H9 (cell line): ENCODE measurements at regions not wholly inside any gene's neighbourhood (a gene's known extent, or its start where the extent isn't known, plus 50 kb on each side); places are given as distances from the start of the nearest gene placed in this dataset.

Experiments used
- DNase-seq: peaks from one replicate; pipeline ENCODE4 v3.0.0-alpha.2; 2017
- H2AFZ ChIP-seq: one replicate; pipeline ENCODE4 v1.6.1; 2013; ENCODE audit warnings: mild to moderate bottlenecking, low read length, control low read depth, moderate library complexity
- H2AK5ac ChIP-seq: 2 replicates; pipeline ENCODE4 v1.6.1; 2013; ENCODE audit warnings: low read length, control low read depth, mixed read lengths; ENCODE audit not compliant: insufficient read length
- H2BK120ac ChIP-seq: one replicate; pipeline ENCODE4 v1.6.1; 2013; ENCODE audit warnings: low read depth, mild to moderate bottlenecking, low read length, control low read depth, inconsistent platforms; ENCODE audit not compliant: poor library complexity, severe bottlenecking
- H2BK12ac ChIP-seq: 2 replicates; pipeline ENCODE4 v1.6.1; 2013; ENCODE audit warnings: low read length, control low read depth, mixed read lengths, low read depth; ENCODE audit not compliant: insufficient read length
- H2BK15ac ChIP-seq: 2 replicates; pipeline ENCODE4 v1.6.1; 2013; ENCODE audit warnings: low read depth, low read length, control low read depth
- H2BK20ac ChIP-seq: one replicate; pipeline ENCODE4 v1.6.1; 2013; ENCODE audit warnings: low read depth, mild to moderate bottlenecking, low read length, control low read depth, inconsistent platforms; ENCODE audit not compliant: poor library complexity, severe bottlenecking
- H2BK5ac ChIP-seq: 2 replicates; pipeline ENCODE4 v1.6.1; 2013; ENCODE audit warnings: low read length, control low read depth, mixed read lengths; ENCODE audit not compliant: insufficient read length
- H3K14ac ChIP-seq: 2 replicates; pipeline ENCODE4 v1.6.1; 2013; ENCODE audit warnings: low read length, control low read depth; ENCODE audit not compliant: insufficient read depth
- H3K18ac ChIP-seq: 2 replicates; pipeline ENCODE4 v1.6.1; 2013; ENCODE audit warnings: low read depth, mild to moderate bottlenecking, mixed read lengths, low read length, control low read depth; ENCODE audit not compliant: insufficient read length
- H3K23ac ChIP-seq: 2 replicates; pipeline ENCODE4 v1.6.1; 2013; ENCODE audit warnings: low read length, control low read depth, mixed read lengths, low read depth; ENCODE audit not compliant: insufficient read length
- H3K23me2 ChIP-seq: 2 replicates; pipeline ENCODE4 v1.6.1; 2013; ENCODE audit warnings: low read depth, mild to moderate bottlenecking, mixed read lengths, low read length, control low read depth; ENCODE audit not compliant: insufficient read length, poor library complexity, severe bottlenecking
- H3K27ac ChIP-seq: 2 replicates; pipeline ENCODE4 v1.5.1; 2013; ENCODE audit warnings: low read length, control low read depth, mixed read lengths, low read depth; ENCODE audit not compliant: insufficient read length
- H3K27me3 ChIP-seq: 2 replicates; pipeline ENCODE4 v1.6.1; 2013; ENCODE audit warnings: low read length, control low read depth, inconsistent platforms; ENCODE audit not compliant: insufficient read depth
- H3K4ac ChIP-seq: 2 replicates; pipeline ENCODE4 v1.6.1; 2013; ENCODE audit warnings: low read depth, mild to moderate bottlenecking, control low read depth, inconsistent platforms, low read length, moderate library complexity
- H3K4me1 ChIP-seq: 2 replicates; pipeline ENCODE4 v1.6.1; 2013; ENCODE audit warnings: low read length, control low read depth, inconsistent platforms; ENCODE audit not compliant: insufficient read depth
- H3K4me2 ChIP-seq: 2 replicates; pipeline ENCODE4 v1.6.1; 2013; ENCODE audit warnings: low read length, control low read depth, mixed read lengths; ENCODE audit not compliant: insufficient read length, insufficient read depth
- H3K56ac ChIP-seq: 2 replicates; pipeline ENCODE4 v1.6.1; 2013; ENCODE audit warnings: low read depth, mild to moderate bottlenecking, mixed read lengths, low read length, control low read depth; ENCODE audit not compliant: insufficient read length
- H3K79me1 ChIP-seq: 2 replicates; pipeline ENCODE4 v1.6.1; 2013; ENCODE audit warnings: low read depth, mild to moderate bottlenecking, moderate library complexity, low read length, control low read depth, inconsistent platforms; ENCODE audit not compliant: insufficient read depth, poor library complexity, severe bottlenecking
- H3K79me2 ChIP-seq: 2 replicates; pipeline ENCODE4 v1.6.1; 2013; ENCODE audit warnings: low read length, control low read depth, inconsistent platforms; ENCODE audit not compliant: insufficient read depth
- H3K9ac ChIP-seq: 2 replicates; pipeline ENCODE4 v1.6.1; 2013; ENCODE audit warnings: low read length, control low read depth, mixed read lengths; ENCODE audit not compliant: insufficient read length; ENCODE audit errors: extremely low read depth
- H3K9me3 ChIP-seq: one replicate; pipeline ENCODE4 v1.6.1; 2013; ENCODE audit warnings: low read depth, low read length, inconsistent platforms; ENCODE audit not compliant: control insufficient read depth
- H3T11ph ChIP-seq: one replicate; pipeline ENCODE4 v1.6.1; 2013; ENCODE audit warnings: mild to moderate bottlenecking, low read length, control low read depth, inconsistent platforms
- H4K20me1 ChIP-seq: one replicate; pipeline ENCODE4 v1.6.1; 2013; ENCODE audit not compliant: control insufficient read depth, insufficient read length, insufficient read depth
- H4K5ac ChIP-seq: 2 replicates; pipeline ENCODE4 v1.6.1; 2013; ENCODE audit warnings: low read depth, mild to moderate bottlenecking, mixed read lengths, low read length, control low read depth; ENCODE audit not compliant: insufficient read length
- H4K8ac ChIP-seq: replicated peaks from 2 replicates; pipeline ENCODE4 v1.6.1; 2013; ENCODE audit warnings: low read length, control low read depth, mixed read lengths, low read depth; ENCODE audit not compliant: insufficient read length
- H4K91ac ChIP-seq: 2 replicates; pipeline ENCODE4 v1.6.1; 2013; ENCODE audit warnings: low read depth, mild to moderate bottlenecking, moderate library complexity, mixed read lengths, low read length, control low read depth; ENCODE audit not compliant: insufficient read length
- H3K27ac Mint-ChIP-seq, 3 experiments: 2 replicates in 2 of 3; 3 replicates in 1 of 3; pipeline ENCODE4 v1.8.0; 2020 to 2021; ENCODE audit warnings: mixed read lengths in 3 of 3, mild to moderate bottlenecking in 1 of 3, moderate library complexity in 1 of 3
- H3K27me3 Mint-ChIP-seq: 2 replicates; pipeline ENCODE4 v1.8.0; 2021; ENCODE audit warnings: low read depth, mild to moderate bottlenecking, moderate library complexity, mixed read lengths
- H3K36me3 Mint-ChIP-seq, 3 experiments: 2 replicates in 2 of 3; 3 replicates in 1 of 3; pipeline ENCODE4 v1.8.0; 2020 to 2021; ENCODE audit warnings: low read depth in 3 of 3, mixed read lengths in 3 of 3; ENCODE audit not compliant: insufficient read depth in 1 of 3
- H3K4me1 Mint-ChIP-seq, 2 experiments: 2 replicates each; pipeline ENCODE4 v1.8.0; 2020; ENCODE audit warnings: mixed read lengths in 2 of 2
- H3K4me3 Mint-ChIP-seq, 2 experiments: 2 replicates in 1 of 2; 3 replicates in 1 of 2; pipeline ENCODE4 v1.8.0; 2020 to 2021; ENCODE audit warnings: mild to moderate bottlenecking in 2 of 2, mixed read lengths in 2 of 2, moderate library complexity in 1 of 2
- H3K9me3 Mint-ChIP-seq, 2 experiments: 2 replicates in 1 of 2; 3 replicates in 1 of 2; pipeline ENCODE4 v1.8.0; 2020; ENCODE audit warnings: mild to moderate bottlenecking in 2 of 2, mixed read lengths in 2 of 2, moderate library complexity in 1 of 2
- WGBS: extraction: QIAGEN DNeasy Blood & Tissue Kit; methylation state at CpG from one replicate; pipeline ENCODE4 v1.1.7; 2013; ENCODE audit warnings: missing lambda C conversion rate, low lambda C conversion rate, mixed read lengths; ENCODE audit not compliant: insufficient read length; ENCODE audit errors: extremely low coverage; 5-methylcytosine and 5-hydroxymethylcytosine counted together
- TF ChIP-seq, protein P1 (sequence below): fragments of 200-600 bp; sonication (generic); conservative IDR thresholded peaks from 3 replicates; pipeline ENCODE4 v1.8.0; 2021; ENCODE audit warnings: antibody characterized with exemption, mild to moderate bottlenecking

- Histone ChIP-seq H3K79me2 (no peaks in the 10 kb centered on the region), H3K9me3 (peaks cover 10% of the 10 kb centered on the region), H4K91ac (no peak overlapping the region), H4K8ac (no peak overlapping the region), H3K9ac (no peak overlapping the region), H2BK120ac (no peak overlapping the region), H3K18ac (no peak overlapping the region), H2BK15ac (no peak overlapping the region), H3K27me3 (no peaks in the 10 kb centered on the region), H3K23me2 (no peaks in the 10 kb centered on the region), H3K14ac (no peak overlapping the region), H2BK20ac (no peak overlapping the region), H4K5ac (no peak overlapping the region), H2AK5ac (no peak overlapping the region), H3K56ac (no peak overlapping the region), H3K27ac (no peak overlapping the region), H2BK12ac (no peak overlapping the region), H2BK5ac (no peak overlapping the region), H3K79me1 (no peaks in the 10 kb centered on the region), H3T11ph (no peak overlapping the region), H3K4me1 (no peaks in the 10 kb centered on the region), H2AFZ (no peak overlapping the region), H3K4me2 (no peak overlapping the region), H4K20me1 (no peaks in the 10 kb centered on the region), H3K23ac (no peak overlapping the region), H3K4ac (no peak overlapping the region)
- Mint-ChIP-seq H3K36me3 (peaks cover 0 to 22% (median 11%) of the 10 kb centered on the region in 3 experiments; a peak in 5 of 7 replicates), H3K9me3 (peaks cover 2 to 76% of the 10 kb centered on the region in 2 experiments; a peak in 4 of 5 replicates), H3K4me1 (no peaks in the 10 kb centered on the region), H3K4me3 (no peak overlapping the region), H3K27ac (no peak overlapping the region), H3K27me3 (peaks cover 10% of the 10 kb centered on the region)
- no CpG with 5 or more reads among the region's 9 CpGs for whole genome bisulfite sequencing
- DNase-seq: no peak
- TF ChIP-seq, protein P1, sequence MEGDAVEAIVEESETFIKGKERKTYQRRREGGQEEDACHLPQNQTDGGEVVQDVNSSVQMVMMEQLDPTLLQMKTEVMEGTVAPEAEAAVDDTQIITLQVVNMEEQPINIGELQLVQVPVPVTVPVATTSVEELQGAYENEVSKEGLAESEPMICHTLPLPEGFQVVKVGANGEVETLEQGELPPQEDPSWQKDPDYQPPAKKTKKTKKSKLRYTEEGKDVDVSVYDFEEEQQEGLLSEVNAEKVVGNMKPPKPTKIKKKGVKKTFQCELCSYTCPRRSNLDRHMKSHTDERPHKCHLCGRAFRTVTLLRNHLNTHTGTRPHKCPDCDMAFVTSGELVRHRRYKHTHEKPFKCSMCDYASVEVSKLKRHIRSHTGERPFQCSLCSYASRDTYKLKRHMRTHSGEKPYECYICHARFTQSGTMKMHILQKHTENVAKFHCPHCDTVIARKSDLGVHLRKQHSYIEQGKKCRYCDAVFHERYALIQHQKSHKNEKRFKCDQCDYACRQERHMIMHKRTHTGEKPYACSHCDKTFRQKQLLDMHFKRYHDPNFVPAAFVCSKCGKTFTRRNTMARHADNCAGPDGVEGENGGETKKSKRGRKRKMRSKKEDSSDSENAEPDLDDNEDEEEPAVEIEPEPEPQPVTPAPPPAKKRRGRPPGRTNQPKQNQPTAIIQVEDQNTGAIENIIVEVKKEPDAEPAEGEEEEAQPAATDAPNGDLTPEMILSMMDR: no peak
Observed at GRCh38 chr22:47606426-47606825, 844.0 kb downstream of the TBC1D22A start.
